Peyer's patch (tissue), 4 donors: ENCODE measurements at regions not wholly inside any gene's neighbourhood (a gene's known extent, or its start where the extent isn't known, plus 50 kb on each side); places are given as distances from the start of the nearest gene placed in this dataset.

Source experiments
- POLR2A ChIP-seq, 2 donors: fragments of 450-650 bp; IDR thresholded peaks; one replicate each; pipeline ENCODE4 v1.5.1; 2017; ENCODE audit warnings: antibody characterized with exemption in 2 of 2, mild to moderate bottlenecking in 2 of 2, moderate library complexity in 2 of 2
- TF ChIP-seq, protein P1 (sequence below), 6 experiments: fragments of 450-650 bp in 4 of 6; fragments of 200-600 bp in 2 of 6; sonication (generic) in 1 of 6; IDR thresholded peaks; one replicate each; pipeline ENCODE4 v1.5.1; 2017 to 2019; ENCODE audit warnings: antibody characterized with exemption in 6 of 6, mild to moderate bottlenecking in 3 of 6, moderate library complexity in 1 of 6

DNA sequence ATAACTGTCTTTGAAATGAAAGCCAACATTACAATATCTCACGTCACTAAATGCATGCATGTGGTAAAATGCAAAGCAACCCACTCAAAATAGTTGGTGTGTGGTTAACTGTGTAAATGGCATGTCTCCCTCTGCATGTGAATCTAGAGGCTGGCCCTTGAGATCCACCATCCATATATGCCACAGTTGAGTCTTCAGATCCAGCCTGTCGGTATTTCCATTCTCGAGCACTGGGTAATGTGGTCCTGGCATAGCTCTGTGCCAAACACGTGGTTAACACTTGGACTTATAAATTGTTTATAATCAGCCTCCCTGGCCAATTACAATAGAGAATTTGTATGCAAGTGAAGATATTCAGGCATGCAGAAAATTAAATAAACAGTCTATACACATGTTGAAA lies 90.3 kb downstream of the LYZL1 start:
- no peak for TF ChIP-seq POLR2A (IDR thresholded peaks at IDR 0.05)
- TF ChIP-seq, protein P1, sequence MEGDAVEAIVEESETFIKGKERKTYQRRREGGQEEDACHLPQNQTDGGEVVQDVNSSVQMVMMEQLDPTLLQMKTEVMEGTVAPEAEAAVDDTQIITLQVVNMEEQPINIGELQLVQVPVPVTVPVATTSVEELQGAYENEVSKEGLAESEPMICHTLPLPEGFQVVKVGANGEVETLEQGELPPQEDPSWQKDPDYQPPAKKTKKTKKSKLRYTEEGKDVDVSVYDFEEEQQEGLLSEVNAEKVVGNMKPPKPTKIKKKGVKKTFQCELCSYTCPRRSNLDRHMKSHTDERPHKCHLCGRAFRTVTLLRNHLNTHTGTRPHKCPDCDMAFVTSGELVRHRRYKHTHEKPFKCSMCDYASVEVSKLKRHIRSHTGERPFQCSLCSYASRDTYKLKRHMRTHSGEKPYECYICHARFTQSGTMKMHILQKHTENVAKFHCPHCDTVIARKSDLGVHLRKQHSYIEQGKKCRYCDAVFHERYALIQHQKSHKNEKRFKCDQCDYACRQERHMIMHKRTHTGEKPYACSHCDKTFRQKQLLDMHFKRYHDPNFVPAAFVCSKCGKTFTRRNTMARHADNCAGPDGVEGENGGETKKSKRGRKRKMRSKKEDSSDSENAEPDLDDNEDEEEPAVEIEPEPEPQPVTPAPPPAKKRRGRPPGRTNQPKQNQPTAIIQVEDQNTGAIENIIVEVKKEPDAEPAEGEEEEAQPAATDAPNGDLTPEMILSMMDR (IDR thresholded peaks at IDR 0.05), result no peak
